NCI-H82 treated with DMSO at 0.1 percent for 48 hours (cell line): ENCODE measurements at regions not wholly inside any gene's neighbourhood (a gene's known extent, or its start where the extent isn't known, plus 50 kb on each side); places are given as distances from the start of the nearest gene placed in this dataset.

ENCODE experiments used
- DNase-seq: peaks from one replicate; lab custom pipeline; 2025; ENCODE audit not compliant: unreplicated experiment; lab: John Stamatoyannopoulos, UW

DNA sequence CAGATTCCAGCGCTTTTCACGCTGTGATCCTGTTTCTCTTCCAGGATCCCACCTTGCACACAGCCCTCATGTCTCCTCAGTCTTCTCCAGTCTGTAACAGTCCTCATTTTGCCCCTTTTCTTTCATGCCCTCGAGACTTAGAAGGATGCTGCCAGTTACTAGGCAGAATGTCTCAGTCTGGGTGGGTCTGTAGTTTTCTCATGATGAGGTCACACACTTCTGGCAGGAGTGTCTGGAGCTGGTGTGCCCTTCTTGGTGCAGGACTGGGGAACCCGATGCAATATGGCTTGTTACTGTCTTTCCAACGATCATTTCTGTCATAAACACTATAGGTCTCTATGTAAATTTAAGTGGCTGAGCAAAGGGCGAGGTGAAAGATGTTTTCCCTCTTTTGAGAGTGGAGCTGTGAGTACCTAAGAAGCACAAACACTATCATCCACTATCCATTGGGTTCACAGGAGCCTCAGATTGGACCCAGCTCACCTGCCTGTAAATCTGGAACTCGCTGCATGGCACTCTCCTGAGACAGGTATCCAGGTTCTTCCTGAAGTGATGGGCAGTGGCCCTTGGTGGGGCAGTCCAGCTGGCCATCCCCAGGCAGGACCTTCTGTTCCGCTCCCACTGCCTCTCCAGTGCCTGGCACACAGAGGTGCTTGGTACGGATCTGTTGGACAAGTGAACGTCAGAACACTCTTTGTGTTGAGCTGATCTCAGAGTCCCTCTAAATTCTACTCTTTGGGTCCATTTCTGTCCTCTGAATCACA is 64.3 kb upstream of the ZNF32 start:
- no peak for DNase-seq

DNA sequence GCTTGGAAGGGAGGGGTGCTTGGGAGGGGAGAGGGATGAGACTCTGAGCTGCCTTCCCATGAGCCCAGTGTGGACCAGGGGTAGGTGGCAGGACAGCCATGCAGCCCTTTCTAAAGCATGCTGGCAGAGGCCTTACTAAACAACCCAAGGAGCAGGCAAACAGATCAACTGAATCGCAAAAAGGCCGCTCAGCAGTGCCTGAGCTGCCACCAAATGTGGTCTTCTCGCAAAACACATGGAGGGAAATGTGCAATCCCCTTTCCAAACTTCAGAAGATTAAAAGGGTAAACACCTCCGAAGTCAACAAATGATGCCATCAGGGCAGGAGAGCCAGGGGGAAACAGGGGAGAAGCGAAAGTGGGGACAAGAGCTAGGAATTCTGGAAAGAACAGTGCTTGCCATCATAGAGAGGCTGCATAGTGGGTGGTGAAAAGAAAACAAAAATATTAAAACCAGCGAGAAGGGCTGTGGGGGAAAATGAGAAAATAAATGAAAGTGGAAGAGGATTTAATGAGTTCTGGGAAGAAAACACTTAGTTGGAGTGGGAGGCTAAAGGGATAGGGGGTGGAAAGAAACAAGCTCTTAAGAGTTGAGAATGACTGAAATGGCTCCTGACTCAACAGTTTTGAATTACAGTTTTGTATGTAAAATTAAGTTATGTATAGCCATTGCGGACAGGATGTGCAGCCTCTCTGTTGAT is 62.2 kb upstream of the ZNF32 start:
- no peak for DNase-seq

DNA sequence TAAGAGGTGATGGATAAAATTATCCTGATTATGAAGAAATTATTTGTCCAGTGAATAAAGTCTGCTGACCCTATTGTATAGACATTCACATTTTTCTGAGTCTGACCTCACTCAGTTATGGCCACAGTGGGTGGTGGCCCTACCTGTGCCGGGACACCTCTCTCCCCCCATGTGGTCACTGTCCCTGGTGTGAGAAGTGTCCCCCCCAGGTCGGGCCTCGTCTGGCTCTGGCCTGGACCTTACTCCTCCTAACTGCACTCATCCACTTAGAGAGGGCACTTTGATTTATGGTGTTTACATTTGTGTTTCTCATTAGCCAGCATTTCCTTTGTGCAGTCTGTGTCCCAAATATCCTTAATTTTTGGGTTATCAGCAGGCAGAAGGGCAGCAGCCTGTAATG is 59.6 kb upstream of the ZNF32 start:
- no peak for DNase-seq

DNA sequence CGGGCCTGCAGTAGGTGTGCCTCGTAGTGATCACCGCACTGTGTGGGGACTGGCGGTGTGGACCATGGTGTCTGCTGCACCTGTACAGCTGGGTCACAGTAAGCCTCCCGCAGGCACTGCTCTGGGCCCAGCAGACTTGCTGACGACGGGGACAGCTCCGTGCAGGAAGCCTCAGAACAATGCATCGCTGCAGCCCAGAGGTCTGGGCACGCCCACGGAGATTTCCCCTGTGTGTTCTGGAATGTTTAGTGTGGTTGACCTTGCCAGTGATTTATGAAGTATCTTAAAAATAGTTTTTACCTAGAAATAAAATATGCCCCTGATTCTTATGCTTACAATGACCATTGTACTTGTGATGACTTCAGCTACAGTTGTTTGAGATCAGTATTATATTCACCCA is 59.1 kb upstream of the ZNF32 start:
- no peak for DNase-seq

DNA sequence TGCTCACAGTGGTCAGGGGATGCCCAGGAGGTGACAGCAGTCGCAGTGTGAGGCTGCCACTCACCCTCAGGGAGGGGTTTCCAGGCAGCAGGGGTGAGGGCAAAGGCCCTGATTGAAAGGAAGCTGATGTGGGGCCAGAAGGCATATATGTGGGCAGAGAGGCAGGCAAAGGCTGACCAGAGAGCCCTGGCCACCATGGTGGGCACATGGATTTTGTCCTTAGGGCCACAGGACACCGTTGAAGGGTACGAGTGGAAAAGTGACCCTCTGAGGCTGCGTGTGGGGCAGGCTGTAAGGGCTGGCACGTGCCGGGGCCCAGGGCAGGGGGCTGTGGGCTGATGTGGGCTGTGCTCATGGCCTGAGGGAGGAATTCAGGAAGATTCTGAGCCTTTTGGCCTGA is 57.5 kb upstream of the ZNF32 start:
- DNase-seq: no peak

DNA sequence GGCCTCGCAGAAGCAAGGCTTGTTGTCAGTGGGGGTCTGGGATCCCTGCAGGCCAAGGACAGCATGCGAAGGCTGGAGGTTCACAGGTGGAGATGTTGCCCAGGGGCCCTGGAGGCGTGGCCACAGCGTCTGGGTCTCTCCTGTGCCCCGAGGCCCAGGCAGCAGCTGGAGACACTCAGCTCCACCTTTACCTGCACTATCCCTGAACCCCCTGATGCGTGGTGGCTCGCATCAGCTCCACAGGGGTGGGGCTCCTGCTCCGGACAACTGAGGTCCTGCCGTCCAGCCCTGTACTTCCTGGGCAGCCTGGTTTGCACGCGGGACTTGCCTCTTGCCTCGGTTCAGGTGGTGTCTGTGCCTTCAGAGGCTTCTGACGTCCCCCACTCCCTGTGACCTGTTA is 54.6 kb upstream of the ZNF32 start:
- no peak for DNase-seq

DNA sequence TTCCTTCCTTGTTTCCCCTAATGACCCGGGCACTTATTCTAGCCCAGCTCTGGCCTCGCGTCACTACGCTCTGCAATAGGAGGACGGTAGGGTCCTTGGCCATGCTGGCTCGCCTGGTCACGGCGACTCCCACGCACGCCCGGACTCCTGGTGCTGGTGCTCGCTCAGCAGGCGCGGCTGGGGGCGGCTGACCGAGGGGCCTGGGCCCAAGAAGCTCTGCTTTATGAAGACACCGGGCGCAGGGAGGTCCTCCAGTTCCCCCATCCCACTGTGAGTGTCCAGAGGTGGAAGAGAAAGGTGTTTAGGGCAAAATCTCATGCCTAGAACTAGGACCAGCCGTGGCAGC is 54.2 kb upstream of the ZNF32 start:
- no peak for DNase-seq

DNA sequence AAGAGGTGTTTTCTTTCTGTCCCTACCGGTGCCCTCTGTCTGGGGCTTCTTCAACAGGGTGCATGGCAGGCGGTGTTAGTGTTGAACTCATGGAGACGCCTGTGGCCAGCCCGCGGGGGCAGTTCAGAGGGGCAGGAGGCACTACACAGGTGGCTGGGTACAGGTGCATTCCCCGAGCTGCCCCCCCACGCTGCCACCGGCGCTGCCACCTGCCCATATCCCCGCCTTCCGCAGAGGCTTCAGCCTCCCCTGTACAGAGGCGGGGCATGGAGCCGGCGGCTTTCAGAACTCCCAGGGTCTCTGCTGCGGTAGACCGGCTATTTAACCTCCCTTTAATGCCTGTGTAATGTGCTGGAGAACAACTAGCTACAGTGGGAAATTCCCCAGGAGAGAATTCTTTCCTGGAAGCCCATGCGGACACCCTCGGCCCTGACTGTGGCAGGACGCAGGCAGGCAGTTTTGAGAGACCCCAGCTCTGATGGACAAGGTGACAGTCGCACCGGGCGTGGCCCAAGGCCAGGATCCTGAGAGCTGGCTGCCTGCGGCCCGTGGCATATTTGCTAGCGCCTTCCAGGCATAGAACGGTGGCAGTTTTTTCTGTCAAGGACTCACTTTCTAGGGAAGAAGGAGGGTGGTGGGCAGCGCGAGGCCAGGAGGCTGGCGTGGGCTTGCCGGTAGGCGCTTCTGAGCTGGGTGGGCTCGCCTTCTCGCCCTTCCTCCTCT is 53.7 kb upstream of the ZNF32 start:
- no peak for DNase-seq

DNA sequence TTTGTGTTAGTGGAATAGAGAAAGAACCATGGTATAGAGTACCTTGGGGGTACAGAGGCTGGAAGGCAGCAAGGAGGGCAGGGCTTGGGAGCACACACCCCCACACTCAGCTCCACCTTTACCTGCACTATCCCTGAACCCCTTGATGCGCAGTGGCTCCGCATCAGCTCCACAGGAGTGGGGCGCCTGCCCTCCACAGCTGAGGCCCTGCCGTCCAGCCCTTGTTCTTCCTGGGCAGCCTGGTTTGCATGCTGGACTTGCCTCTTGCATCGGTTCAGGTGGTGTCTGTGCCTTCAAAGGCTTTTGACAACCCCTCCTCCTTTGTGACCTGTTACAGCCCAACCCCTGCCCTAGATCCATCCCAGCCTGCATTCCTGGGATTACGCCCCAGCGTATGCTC is 52.6 kb upstream of the ZNF32 start:
- DNase-seq: no peak

DNA sequence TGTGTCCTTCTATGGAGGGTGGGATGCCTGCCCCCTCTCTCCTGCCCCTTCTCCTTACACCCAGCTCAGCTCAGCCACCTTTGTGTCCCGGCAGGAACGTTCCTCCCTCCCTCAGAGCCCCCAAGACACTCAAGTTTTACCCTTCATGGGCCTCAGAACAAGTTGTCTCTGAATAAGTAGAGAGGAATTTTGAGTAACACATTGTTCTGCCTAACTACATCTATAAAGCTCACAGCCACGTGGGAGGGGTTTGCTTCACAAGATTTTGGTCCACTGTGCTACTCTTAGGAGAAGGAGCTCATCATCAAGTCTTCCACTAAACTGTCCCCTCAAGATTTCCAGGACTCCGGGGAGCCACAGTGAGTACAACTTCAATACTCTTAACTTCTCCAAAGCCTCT is 51.6 kb upstream of the ZNF32 start:
- no peak for DNase-seq

DNA sequence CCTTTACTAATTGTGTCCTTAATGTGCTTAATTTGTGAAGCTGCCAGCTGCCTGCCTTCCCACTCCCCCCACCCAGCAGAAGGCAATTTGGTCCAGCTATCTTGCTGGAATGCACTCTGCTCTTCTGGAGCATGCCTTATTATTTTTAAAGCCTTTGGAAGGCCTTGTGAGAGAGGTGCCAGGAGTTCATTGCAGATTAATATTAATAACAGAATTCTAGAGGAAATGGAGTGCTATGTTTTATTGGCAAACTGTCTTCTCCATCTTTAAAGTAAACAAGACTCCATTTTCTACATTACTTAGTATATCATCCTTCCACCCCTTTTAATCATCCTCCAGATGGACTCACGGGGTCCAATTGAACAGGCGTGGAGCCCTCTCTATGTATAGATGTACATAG is 50.8 kb upstream of the ZNF32 start:
- DNase-seq: no peak
